ENCODE measurements at regions not wholly inside any gene's neighbourhood (a gene's known extent, or its start where the extent isn't known, plus 50 kb on each side); places are given as distances from the start of the nearest gene placed in this dataset.

DNA sequence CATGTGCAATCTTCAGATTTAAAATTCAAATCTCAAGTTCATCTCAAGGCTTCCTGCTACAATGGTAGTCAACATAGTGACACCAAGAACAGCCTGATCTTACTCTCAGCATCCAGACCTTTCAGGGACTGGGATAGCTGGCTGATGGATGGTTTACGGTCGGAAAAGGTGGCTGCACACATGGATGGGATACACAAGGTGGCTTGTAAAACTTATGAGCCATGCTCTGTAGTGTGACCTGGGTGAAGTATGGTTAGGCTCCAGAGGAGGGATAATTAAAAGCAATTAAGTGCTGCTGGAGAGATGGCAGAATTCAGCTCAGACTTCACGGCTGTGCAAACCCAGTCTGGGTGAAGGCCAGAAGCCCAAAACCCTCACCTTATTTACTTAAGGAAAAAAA is 379.5 kb downstream of the NFIB start:
- H3K27ac ChIP-seq (replicated peaks): no peak overlapping the region
- H3K4me3 ChIP-seq (replicated peaks; ENCODE audit: insufficient read depth, low read length): no peak overlapping the region
- no peaks in the 10 kb centered on the region for H3K27me3 ChIP-seq (ENCODE audit: insufficient read depth, poor library complexity, severe bottlenecking)
- TF ChIP-seq GABPA (IDR thresholded peaks at IDR 0.05; ENCODE audit: low read depth) (no peak), POLR2AphosphoS5 (IDR thresholded peaks at IDR 0.05; ENCODE audit: low read depth) (no peak), SPI1 (IDR thresholded peaks at IDR 0.05; ENCODE audit: borderline replicate concordance, low read depth) (no peak)
- TF ChIP-seq, protein P1, sequence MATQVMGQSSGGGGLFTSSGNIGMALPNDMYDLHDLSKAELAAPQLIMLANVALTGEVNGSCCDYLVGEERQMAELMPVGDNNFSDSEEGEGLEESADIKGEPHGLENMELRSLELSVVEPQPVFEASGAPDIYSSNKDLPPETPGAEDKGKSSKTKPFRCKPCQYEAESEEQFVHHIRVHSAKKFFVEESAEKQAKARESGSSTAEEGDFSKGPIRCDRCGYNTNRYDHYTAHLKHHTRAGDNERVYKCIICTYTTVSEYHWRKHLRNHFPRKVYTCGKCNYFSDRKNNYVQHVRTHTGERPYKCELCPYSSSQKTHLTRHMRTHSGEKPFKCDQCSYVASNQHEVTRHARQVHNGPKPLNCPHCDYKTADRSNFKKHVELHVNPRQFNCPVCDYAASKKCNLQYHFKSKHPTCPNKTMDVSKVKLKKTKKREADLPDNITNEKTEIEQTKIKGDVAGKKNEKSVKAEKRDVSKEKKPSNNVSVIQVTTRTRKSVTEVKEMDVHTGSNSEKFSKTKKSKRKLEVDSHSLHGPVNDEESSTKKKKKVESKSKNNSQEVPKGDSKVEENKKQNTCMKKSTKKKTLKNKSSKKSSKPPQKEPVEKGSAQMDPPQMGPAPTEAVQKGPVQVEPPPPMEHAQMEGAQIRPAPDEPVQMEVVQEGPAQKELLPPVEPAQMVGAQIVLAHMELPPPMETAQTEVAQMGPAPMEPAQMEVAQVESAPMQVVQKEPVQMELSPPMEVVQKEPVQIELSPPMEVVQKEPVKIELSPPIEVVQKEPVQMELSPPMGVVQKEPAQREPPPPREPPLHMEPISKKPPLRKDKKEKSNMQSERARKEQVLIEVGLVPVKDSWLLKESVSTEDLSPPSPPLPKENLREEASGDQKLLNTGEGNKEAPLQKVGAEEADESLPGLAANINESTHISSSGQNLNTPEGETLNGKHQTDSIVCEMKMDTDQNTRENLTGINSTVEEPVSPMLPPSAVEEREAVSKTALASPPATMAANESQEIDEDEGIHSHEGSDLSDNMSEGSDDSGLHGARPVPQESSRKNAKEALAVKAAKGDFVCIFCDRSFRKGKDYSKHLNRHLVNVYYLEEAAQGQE (IDR thresholded peaks at IDR 0.05; ENCODE audit: insufficient replicate concordance, low read depth): no peak
- TF ChIP-seq, protein P2, sequence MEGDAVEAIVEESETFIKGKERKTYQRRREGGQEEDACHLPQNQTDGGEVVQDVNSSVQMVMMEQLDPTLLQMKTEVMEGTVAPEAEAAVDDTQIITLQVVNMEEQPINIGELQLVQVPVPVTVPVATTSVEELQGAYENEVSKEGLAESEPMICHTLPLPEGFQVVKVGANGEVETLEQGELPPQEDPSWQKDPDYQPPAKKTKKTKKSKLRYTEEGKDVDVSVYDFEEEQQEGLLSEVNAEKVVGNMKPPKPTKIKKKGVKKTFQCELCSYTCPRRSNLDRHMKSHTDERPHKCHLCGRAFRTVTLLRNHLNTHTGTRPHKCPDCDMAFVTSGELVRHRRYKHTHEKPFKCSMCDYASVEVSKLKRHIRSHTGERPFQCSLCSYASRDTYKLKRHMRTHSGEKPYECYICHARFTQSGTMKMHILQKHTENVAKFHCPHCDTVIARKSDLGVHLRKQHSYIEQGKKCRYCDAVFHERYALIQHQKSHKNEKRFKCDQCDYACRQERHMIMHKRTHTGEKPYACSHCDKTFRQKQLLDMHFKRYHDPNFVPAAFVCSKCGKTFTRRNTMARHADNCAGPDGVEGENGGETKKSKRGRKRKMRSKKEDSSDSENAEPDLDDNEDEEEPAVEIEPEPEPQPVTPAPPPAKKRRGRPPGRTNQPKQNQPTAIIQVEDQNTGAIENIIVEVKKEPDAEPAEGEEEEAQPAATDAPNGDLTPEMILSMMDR (IDR thresholded peaks at IDR 0.05; ENCODE audit: insufficient read depth, low read length): no peak
- no peak for DNase-seq (ENCODE audit: low read depth in 1 of 2, low spot score in 1 of 2)

DNA sequence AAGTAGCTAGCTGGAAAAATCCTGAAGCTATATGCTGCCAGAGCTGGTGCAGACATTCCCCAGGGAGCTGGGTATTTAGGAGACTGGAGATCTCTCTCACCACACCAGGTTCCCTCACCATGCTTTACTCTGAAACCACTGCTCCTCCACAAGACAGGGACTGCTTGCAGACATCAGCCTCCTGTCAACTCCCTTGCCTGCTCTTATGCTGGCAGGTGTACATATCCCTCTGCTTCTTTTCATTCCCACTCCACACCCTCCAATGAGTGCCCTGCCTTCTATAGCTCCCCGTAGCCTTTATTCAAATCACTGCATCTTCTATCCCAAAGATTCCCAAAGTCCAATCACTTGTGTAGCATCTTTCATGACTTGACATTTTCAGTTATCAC is 380.7 kb downstream of the NFIB start:
- no peak for TF ChIP-seq GABPA (IDR thresholded peaks at IDR 0.05; ENCODE audit: low read depth)
- TF ChIP-seq, protein P2 (IDR thresholded peaks at IDR 0.05; ENCODE audit: insufficient read depth, low read length): no peak
- TF ChIP-seq, protein P1 (IDR thresholded peaks at IDR 0.05; ENCODE audit: insufficient replicate concordance, low read depth): no peak
- no peak for TF ChIP-seq SPI1 (IDR thresholded peaks at IDR 0.05; ENCODE audit: borderline replicate concordance, low read depth)
- no peak for TF ChIP-seq POLR2AphosphoS5 (IDR thresholded peaks at IDR 0.05; ENCODE audit: low read depth)
- H3K27me3 ChIP-seq (ENCODE audit: insufficient read depth, poor library complexity, severe bottlenecking): no peaks in the 10 kb centered on the region
- H3K27ac ChIP-seq (replicated peaks): no peak overlapping the region
- DNase-seq (ENCODE audit: low read depth in 1 of 2, low spot score in 1 of 2): no peak
- no peak overlapping the region for H3K4me3 ChIP-seq (replicated peaks; ENCODE audit: insufficient read depth, low read length)

DNA sequence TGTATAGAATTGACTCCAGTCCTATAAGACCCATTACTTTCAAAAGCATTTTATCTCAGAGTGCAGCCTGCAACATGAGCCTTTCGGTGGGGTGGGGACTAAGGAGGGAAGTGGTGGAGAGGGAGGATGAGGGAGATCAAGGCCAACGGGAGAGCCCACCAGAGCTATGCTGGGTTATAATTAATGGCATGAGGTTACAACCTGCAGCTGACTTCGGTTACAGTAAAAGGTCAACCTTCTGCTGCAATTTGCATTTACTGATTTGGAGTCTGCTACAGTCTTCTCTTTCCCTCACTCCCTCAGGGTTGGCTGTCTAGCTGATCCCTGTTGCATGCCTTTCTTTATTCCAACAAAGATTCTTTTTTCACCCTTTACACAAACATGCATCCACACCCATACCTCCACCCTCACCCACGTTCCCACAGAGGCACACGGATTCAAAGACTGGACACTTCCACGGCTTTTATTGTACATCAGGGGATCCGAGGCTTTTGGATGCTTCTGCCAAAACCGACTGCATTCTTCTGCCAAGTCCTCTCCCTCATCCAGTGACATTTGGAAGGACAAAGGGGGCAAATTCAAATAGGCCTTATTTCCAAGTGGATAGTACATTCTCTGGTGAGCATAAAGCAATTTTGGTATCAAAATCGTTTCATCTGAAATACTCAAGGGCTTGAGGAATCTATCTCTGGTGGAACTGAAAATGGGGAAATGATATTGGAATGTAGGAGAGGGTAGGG is 381.2 kb downstream of the NFIB start:
- TF ChIP-seq POLR2AphosphoS5 (IDR thresholded peaks at IDR 0.05; ENCODE audit: low read depth) (no peak), SPI1 (IDR thresholded peaks at IDR 0.05; ENCODE audit: borderline replicate concordance, low read depth) (no peak), GABPA (IDR thresholded peaks at IDR 0.05; ENCODE audit: low read depth) (no peak)
- TF ChIP-seq, protein P2 (IDR thresholded peaks at IDR 0.05; ENCODE audit: insufficient read depth, low read length): no peak
- TF ChIP-seq, protein P1 (IDR thresholded peaks at IDR 0.05; ENCODE audit: insufficient replicate concordance, low read depth): no peak
- no peaks in the 10 kb centered on the region for H3K27me3 ChIP-seq (ENCODE audit: insufficient read depth, poor library complexity, severe bottlenecking)
- no peak overlapping the region for H3K4me3 ChIP-seq (replicated peaks; ENCODE audit: insufficient read depth, low read length)
- no peak for DNase-seq (ENCODE audit: low read depth in 1 of 2, low spot score in 1 of 2)
- no peak overlapping the region for H3K27ac ChIP-seq (replicated peaks)
